Fibroblast of pulmonary artery (primary cell): ENCODE measurements at regions not wholly inside any gene's neighbourhood (a gene's known extent, or its start where the extent isn't known, plus 50 kb on each side); places are given as distances from the start of the nearest gene placed in this dataset.

ENCODE experiments used
- DNase-seq: peaks from one replicate; pipeline ENCODE4 v3.0.0-alpha.2; 2010; ENCODE audit warnings: low read depth
- H3K4me3 ChIP-seq: replicated peaks from 2 replicates; pipeline ENCODE4 v1.5.1; 2011; ENCODE audit warnings: low read depth, mild to moderate bottlenecking, control low read depth, low read length, moderate library complexity
- CTCF ChIP-seq: IDR thresholded peaks from 2 replicates; pipeline ENCODE4 v1.5.1; 2011; ENCODE audit warnings: mild to moderate bottlenecking, control low read depth, low read length, inconsistent platforms; ENCODE audit errors: missing control alignments

GRCh38 chr17:77407321-77408277 lies 266.8 kb downstream of the SEC14L1 start:
- H3K4me3 ChIP-seq, result no peak overlapping the region
- no peak for DNase-seq
- TF ChIP-seq CTCF, result no peak

DNA sequence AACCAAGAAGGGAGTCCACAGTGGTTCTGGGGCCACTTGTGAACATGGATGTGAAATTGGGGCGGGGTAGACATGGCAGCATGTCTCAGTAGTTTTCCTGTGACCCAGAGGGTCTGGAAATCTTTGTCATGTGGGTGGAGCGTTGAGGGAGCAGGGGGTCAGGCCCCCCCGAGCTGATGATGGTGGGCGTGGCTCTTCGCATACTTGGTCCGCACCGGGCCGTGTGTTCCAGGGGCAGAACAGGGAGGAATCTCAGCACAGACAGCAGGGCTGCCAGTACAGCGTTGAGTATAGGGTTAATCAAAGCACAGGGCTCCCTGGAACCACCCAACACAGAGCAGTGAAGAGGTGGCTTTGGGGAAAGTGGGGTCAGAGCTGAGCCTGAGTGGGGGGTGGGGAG lies 267.5 kb downstream of the SEC14L1 start:
- DNase-seq, result no peak
- TF ChIP-seq CTCF, result no peak
- H3K4me3 ChIP-seq, result no peak overlapping the region

GRCh38 chr17:77409282-77410161 lies 268.8 kb downstream of the SEC14L1 start:
- H3K4me3 ChIP-seq, result no peak overlapping the region
- DNase-seq, result peak; percentile 75
- no peak for TF ChIP-seq CTCF

- no peak for TF ChIP-seq CTCF
- no peak for DNase-seq
- H3K4me3 ChIP-seq, result no peak overlapping the region
Measured at GRCh38 chr17:77410470-77410869, 269.7 kb downstream of the SEC14L1 start.

GRCh38 chr17:77414811-77415400 lies 274.1 kb downstream of the SEC14L1 start:
- no peak for DNase-seq
- no peak for TF ChIP-seq CTCF
- no peak overlapping the region for H3K4me3 ChIP-seq

GRCh38 chr17:77416105-77416713 lies 275.4 kb downstream of the SEC14L1 start:
- no peak for TF ChIP-seq CTCF
- DNase-seq, result no peak
- no peak overlapping the region for H3K4me3 ChIP-seq
